NK-92 treated with Interleukin-12 subunit alpha and Interleukin-12 subunit beta, amount 100 ng/mL, for 24 hours (cell line): ENCODE measurements at regions not wholly inside any gene's neighbourhood (a gene's known extent, or its start where the extent isn't known, plus 50 kb on each side); places are given as distances from the start of the nearest gene placed in this dataset.

Experiments used
- DNase-seq: peaks from one replicate; lab custom pipeline; 2025; lab: John Stamatoyannopoulos, UW

- DNase-seq: no peak
Observed at GRCh38 chr6:25038300-25038699, 102.5 kb upstream of the RIPOR2 start.

GRCh38 chr6:25038999-25039398 lies 103.2 kb upstream of the RIPOR2 start:
- no peak for DNase-seq

- no peak for DNase-seq
Observed at GRCh38 chr6:25041485-25042035, 105.8 kb upstream of the RIPOR2 start.

GRCh38 chr6:25042036-25042521 lies 106.3 kb upstream of the RIPOR2 start:
- no peak for DNase-seq

GRCh38 chr6:25042536-25042935 lies 106.8 kb upstream of the RIPOR2 start:
- no peak for DNase-seq

GRCh38 chr6:25042984-25043725 lies 107.4 kb upstream of the RIPOR2 start:
- no peak for DNase-seq

- DNase-seq: no peak
Observed at GRCh38 chr6:25043892-25044291, 108.1 kb upstream of the RIPOR2 start.

- no peak for DNase-seq
Observed at GRCh38 chr6:25046942-25047341, 111.2 kb upstream of the RIPOR2 start.

- no peak for DNase-seq
Observed at GRCh38 chr6:25050356-25050755, 114.6 kb upstream of the RIPOR2 start.

GRCh38 chr6:25051083-25051482 lies 115.3 kb upstream of the RIPOR2 start:
- DNase-seq: no peak

GRCh38 chr6:25052181-25052580 lies 116.4 kb upstream of the RIPOR2 start:
- no peak for DNase-seq

- no peak for DNase-seq
Observed at GRCh38 chr6:25053875-25054371, 118.2 kb upstream of the RIPOR2 start.

- DNase-seq: no peak
Observed at GRCh38 chr6:25054469-25054868, 118.7 kb upstream of the RIPOR2 start.

GRCh38 chr6:25056130-25056529 lies 120.4 kb upstream of the RIPOR2 start:
- no peak for DNase-seq

GRCh38 chr6:25057111-25057905 lies 121.5 kb upstream of the RIPOR2 start:
- DNase-seq: no peak

GRCh38 chr6:25058441-25058840 lies 122.7 kb upstream of the RIPOR2 start:
- no peak for DNase-seq

- DNase-seq: no peak
Observed at GRCh38 chr6:25058941-25059340, 123.2 kb upstream of the RIPOR2 start.

- DNase-seq: no peak
Observed at GRCh38 chr6:25060522-25060921, 124.8 kb upstream of the RIPOR2 start.

GRCh38 chr6:25061289-25061936 lies 125.7 kb upstream of the RIPOR2 start:
- no peak for DNase-seq

GRCh38 chr6:25062070-25062811 lies 126.5 kb upstream of the RIPOR2 start:
- DNase-seq: no peak

- DNase-seq: no peak
Observed at GRCh38 chr6:25064006-25064405, 128.2 kb upstream of the RIPOR2 start.

- no peak for DNase-seq
Observed at GRCh38 chr6:25065666-25066065, 129.9 kb upstream of the RIPOR2 start.
